HG03095 (cell line): ENCODE measurements at regions not wholly inside any gene's neighbourhood (a gene's known extent, or its start where the extent isn't known, plus 50 kb on each side); places are given as distances from the start of the nearest gene placed in this dataset.
"Not testable (repeated sequence)": the region's sequence is repeated elsewhere in the genome, so short reads cannot be mapped to it uniquely, and the experiment has no call there.

Experiments
- ATAC-seq: cut with Tn5 transposase; IDR thresholded peaks from one replicate; pipeline ENCODE4 v1.9.1; 2021; ENCODE audit warnings: moderate library complexity; ENCODE audit not compliant: unreplicated experiment

- ATAC-seq, result no peak
These were observed 291.0 kb downstream of the CYRIA start for GRCh38 chr2:16374671-16375070.

- ATAC-seq, result no peak
These were observed 292.3 kb downstream of the CYRIA start for GRCh38 chr2:16373341-16373740.

GRCh38 chr2:16371751-16372150 lies 293.9 kb downstream of the CYRIA start:
- no peak for ATAC-seq

DNA sequence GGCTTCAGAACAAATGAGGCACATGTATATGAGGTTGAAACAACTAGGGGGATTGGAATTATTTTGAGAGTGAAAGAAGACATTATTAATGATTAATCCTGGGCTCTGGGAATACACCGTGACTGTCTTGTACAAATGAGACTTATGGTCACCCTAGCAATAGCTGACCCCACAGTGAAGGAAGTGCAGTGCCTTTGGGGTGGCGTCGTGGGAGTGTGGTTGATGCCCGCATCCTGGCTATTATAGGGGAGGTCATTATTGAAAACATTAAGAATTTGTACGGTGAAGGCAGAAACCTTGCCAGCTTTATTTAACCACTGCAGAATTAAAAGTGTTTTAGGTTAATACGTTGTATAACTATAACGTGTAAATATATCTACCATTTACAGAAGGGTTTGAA lies 296.7 kb downstream of the CYRIA start:
- ATAC-seq, result no peak

GRCh38 chr2:16368328-16368727 lies 297.3 kb downstream of the CYRIA start:
- no peak for ATAC-seq

- no peak for ATAC-seq
These were observed 300.3 kb downstream of the CYRIA start for GRCh38 chr2:16365366-16365765.

DNA sequence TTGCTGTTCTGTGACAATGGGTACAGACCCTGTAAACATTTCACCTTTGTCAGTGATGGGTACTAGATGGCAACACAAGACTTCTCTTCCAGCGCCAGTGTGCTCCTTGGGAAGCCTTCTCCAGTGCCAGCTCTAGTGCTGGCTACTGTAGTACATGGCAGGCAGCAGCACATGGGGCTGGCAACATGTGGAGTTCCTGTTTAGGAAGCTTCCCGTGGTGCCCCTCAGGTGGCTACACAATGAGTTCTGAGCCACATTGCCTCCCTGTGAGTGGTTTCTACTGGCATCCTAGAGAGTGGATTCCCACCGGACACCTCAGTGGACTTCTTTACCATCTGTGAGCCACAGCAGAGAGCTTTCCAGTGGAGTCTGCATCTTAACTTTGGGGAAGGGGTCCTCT lies 302.1 kb downstream of the CYRIA start:
- ATAC-seq, result no peak

DNA sequence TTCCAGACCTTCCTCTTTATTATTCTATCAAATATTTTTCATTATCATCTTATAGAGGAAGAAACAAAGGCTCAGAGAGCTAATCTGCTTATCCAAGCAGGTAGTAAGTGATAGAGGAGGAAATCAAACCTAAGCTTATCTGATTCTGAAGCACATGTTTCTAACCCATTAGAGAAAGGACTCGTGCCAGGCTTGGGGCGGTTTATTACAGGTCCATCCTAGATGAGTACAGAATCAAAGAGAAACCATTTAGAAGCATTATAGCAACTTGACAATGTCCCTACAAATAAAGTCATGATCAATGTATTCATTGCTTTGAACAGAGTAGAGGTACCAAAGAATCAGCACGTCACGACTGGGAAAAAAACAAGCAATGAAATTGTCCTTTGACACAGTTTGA lies 303.0 kb downstream of the CYRIA start:
- no peak for ATAC-seq

GRCh38 chr2:16361261-16361995 lies 304.2 kb downstream of the CYRIA start:
- no peak for ATAC-seq

DNA sequence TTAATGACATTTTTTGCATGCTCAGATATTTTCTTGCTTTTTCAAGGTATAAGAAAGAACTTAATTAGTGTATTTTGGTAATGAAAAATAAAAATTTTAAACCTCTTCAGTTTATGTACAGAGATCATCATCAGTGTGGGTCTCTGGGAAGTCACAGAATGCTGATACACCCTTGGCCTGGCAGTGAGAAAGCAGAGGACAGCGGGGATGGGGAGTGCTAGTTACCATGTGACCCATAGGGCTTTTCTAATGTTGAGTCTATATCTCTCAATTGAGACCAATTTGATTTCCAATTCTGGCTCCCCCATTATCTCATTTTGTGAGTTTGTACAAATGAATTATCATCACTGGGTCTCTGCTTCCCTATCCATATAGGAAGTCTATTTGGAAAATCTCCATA lies 305.7 kb downstream of the CYRIA start:
- ATAC-seq, result no peak

- ATAC-seq, result no peak
These were observed 308.4 kb downstream of the CYRIA start for GRCh38 chr2:16357188-16357587.

- ATAC-seq, result no peak
These were observed 314.1 kb downstream of the CYRIA start for GRCh38 chr2:16351541-16351940.

GRCh38 chr2:16351137-16351536 lies 314.5 kb downstream of the CYRIA start:
- ATAC-seq, result no peak

DNA sequence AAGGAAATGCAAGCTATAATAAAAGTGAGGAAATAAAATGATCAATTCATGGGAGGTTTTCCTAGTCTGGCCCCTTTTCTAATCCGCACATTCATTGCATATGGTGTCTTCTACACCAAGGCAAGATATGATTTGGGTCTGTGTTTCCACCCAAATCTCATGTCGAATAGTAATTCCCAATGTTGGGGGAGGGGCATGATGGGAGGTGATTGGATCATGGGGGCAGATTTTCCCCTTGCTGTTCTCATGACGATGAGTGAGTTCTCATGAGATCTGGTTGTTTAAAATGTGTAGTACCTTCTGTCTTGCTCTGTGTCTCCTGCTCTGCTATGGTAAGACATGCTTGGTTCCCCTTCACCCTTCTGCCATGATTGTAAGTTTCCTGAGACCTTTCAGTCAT lies 315.4 kb downstream of the CYRIA start:
- no peak for ATAC-seq

- ATAC-seq, result no peak
These were observed 315.8 kb downstream of the CYRIA start for GRCh38 chr2:16349811-16350210.

GRCh38 chr2:16348821-16349515 lies 316.7 kb downstream of the CYRIA start:
- no peak for ATAC-seq

GRCh38 chr2:16346671-16347070 lies 319.0 kb downstream of the CYRIA start:
- ATAC-seq, result no peak

GRCh38 chr2:16345231-16345630 lies 320.4 kb downstream of the CYRIA start:
- ATAC-seq, result not testable (repeated sequence)

GRCh38 chr2:16339206-16339605 lies 326.4 kb downstream of the CYRIA start:
- no peak for ATAC-seq

GRCh38 chr2:16338026-16338425 lies 327.6 kb downstream of the CYRIA start:
- no peak for ATAC-seq

DNA sequence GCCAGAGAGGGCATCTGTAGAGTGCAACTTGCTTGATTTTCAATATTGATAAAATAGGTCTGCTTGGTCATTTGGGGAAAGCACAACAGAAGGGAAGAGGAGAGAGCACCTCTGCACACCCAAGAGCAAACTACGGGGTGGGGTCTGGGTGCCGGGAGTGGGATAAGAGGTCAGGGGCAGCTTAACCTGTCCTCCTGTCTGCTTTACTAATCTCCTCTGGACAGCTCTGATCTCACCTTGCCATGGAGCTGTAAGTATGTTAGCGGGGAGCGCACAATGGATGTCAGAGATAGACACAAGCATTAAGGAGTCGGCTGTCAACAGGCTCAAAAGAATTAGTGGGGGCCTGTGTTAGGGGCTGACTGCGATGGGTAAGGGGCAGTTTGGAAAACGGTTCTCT lies 328.7 kb downstream of the CYRIA start:
- no peak for ATAC-seq

DNA sequence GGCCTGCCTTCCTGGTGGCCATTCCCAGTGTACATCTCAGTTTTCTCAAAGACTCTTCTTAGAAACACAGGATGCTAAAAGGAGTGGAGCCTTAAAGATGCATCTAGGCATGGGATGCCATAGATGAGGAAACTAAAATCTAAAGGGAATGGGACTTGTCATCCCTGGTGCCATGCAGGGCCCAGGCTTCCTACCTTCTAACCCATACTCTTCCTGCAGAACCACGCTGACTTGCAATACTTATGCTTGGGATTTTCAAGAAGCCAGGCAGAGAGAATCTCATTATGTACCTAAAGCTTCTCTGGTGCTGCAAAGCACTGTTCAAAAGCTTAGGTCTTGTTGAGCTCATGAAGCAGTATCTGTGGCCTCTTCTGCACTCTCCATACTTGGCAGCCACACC lies 329.1 kb downstream of the CYRIA start:
- ATAC-seq, result no peak

DNA sequence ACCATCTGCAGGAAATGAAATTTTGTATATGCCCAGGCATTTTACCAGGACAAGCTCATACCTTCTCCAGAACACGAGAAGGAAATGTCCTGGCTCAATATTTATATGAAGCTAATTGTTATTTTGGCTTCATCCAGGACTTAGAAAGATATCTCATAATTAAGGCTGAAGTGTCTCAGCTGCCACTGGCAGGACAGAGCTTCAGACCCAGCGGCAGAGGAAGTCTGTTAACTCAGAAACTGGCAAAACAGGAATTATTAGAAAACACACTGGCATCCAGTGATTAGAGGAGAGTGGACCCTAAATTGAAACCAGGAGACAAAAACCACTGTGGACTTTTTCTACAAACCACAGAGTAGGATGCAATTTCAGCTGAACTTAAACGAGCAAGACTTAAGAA lies 329.7 kb downstream of the CYRIA start:
- ATAC-seq, result no peak
